ENCODE measurements at regions not wholly inside any gene's neighbourhood (a gene's known extent, or its start where the extent isn't known, plus 50 kb on each side); places are given as distances from the start of the nearest gene placed in this dataset.
"Not testable (repeated sequence)": the region's sequence is repeated elsewhere in the genome, so short reads cannot be mapped to it uniquely, and the experiment has no call there.

GRCh38 chr15:30842798-30843472, 60.8 kb upstream of the FAN1 start:
- not testable (repeated sequence) for H3K79me2 ChIP-seq (ENCODE audit: control insufficient read depth, low read length); H3K27ac ChIP-seq (ENCODE audit: low read depth, low read length); H4K20me1 ChIP-seq (ENCODE audit: control insufficient read depth, insufficient read depth, low read depth, low read length); H3K4me3 ChIP-seq (ENCODE audit: low read length); H3K9me3 ChIP-seq (ENCODE audit: control insufficient read depth, insufficient read depth, low read length); H3K9me2 ChIP-seq (replicated peaks; ENCODE audit: control insufficient read depth, low read length); H3K27me3 ChIP-seq (ENCODE audit: control insufficient read depth, low read length); H3K36me3 ChIP-seq (ENCODE audit: control insufficient read depth, low read length); H3F3A ChIP-seq (ENCODE audit: control insufficient read depth, insufficient read depth)
- H3K4me2 ChIP-seq (ENCODE audit: low read length): peak overlapping the region; percentile 33
- H3K4me1 ChIP-seq (ENCODE audit: control insufficient read depth, low read length): peaks cover 10% of the 10 kb centered on the region

GRCh38 chr15:30845536-30845935, 58.2 kb upstream of the FAN1 start:
- H3K27ac ChIP-seq (ENCODE audit: low read depth, low read length); H3K9me2 ChIP-seq (replicated peaks; ENCODE audit: control insufficient read depth, low read length); H4K20me1 ChIP-seq (ENCODE audit: control insufficient read depth, insufficient read depth, low read depth, low read length); H3K4me2 ChIP-seq (ENCODE audit: low read length); H3K27me3 ChIP-seq (ENCODE audit: control insufficient read depth, low read length); H3K4me3 ChIP-seq (ENCODE audit: low read length); H3K9me3 ChIP-seq (ENCODE audit: control insufficient read depth, insufficient read depth, low read length); H3F3A ChIP-seq (ENCODE audit: control insufficient read depth, insufficient read depth); H3K36me3 ChIP-seq (ENCODE audit: control insufficient read depth, low read length); H3K79me2 ChIP-seq (ENCODE audit: control insufficient read depth, low read length): not testable (repeated sequence)
- H3K4me1 ChIP-seq (ENCODE audit: control insufficient read depth, low read length): peaks cover 10% of the 10 kb centered on the region
